Activated T-cell treated with anti-CD3 and anti-CD28 coated beads for 4 hours (primary cell): ENCODE measurements at regions not wholly inside any gene's neighbourhood (a gene's known extent, or its start where the extent isn't known, plus 50 kb on each side); places are given as distances from the start of the nearest gene placed in this dataset.
"Not testable (repeated sequence)": the region's sequence is repeated elsewhere in the genome, so short reads cannot be mapped to it uniquely, and the experiment has no call there.

ENCODE experiments used
- DNase-seq: peaks from one replicate; pipeline ENCODE4 v3.0.0-alpha.2; 2020

DNA sequence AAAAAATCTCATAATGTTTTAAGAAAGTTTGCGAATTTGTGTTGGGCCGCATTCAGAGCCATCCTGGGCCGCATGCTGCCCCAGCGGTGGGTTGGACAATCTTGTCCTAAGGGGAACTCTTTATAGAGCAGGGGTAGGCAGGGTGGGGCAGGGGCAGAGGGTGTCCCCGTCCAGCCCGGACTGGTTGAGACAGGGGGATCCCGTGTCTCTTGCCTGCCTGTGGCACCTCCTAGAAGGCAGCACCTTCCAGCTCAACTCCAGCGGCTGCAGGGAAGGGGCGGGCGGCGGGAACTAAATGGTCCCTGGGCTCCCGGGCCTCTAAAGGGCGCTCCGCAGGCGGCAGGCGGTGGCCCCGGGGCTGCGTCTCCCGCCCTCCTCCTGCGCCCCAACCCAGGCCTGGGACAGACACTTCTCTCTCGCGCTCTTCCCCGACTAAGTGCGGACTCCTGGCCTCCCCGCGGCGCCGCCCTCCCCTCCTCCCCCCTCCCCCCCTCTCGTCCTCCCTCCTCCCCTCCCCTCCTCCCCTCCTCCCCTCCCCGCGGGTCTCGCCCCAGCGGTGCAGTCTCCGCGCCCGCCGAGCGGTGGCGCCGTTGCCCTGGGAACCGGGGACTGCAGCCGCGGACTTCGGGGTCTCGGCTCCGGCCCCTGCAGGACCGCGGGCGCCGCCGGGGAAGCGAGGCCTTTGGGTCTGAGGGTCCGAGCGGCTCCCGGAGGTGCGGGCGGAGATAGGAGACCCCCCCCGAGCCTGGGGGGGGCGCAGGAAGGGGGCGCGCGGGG, 132.6 kb downstream of the MRPL36 start:
- DNase-seq: peak; percentile 27

DNA sequence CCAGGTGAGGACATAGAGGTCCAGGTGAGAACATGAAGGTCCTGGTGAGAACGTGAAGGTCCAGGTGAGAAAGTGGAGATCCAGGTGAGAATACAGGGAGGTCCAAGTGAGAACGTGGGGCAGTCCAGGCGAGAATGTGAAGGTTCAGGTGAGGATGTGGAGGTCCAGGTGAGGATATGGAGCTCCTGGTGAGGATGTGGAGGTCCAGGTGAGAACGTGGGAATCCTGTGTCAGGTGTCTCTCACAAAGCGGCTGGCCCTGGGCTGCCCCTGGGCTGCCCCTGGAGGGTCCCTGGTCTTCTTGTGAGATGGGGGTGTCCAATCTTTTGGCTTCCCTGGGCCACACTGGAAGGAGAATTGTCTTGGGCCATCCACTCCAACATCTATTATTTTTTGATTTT, 133.4 kb downstream of the MRPL36 start:
- DNase-seq: no peak

DNA sequence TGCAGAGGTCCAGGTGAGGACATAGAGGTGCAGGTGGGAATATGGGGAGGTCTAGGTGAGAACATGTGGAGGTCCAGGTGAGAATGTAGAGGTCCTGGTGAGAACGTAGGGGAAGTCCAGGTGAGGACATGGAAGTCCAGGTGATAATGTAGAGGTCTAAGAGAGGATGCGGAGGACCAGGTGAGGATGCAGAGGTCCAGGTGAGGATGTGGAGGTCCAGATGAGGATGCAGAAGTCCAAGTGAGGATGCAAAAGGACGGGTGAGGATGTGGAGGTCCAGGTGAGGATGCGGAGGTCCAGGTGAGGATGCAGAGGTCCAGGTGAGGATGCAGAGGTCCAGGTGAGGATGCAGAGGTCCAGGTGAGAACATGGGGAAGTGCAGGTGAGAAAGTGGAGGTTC, 133.8 kb downstream of the MRPL36 start:
- no peak for DNase-seq

DNA sequence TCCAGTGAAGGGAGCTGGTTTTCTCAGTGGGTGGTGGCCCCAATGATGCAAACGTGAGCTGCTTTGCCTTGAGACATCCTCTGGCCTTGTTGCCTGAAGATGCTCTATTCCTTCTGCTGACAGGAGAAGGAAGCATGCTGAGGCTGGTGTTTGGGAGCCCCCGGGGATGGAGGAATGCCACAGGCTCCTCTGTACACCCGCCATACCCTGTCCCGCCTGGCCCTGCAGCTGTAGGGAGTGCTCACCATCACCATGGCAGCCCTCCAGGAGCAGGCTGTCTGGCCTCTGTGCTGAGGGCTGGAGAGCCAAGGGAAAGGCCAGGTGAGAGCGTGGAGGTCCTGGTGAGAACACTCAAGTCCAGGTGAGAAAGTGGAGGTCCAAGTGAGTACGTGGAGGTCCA, 134.4 kb downstream of the MRPL36 start:
- DNase-seq: no peak

DNA sequence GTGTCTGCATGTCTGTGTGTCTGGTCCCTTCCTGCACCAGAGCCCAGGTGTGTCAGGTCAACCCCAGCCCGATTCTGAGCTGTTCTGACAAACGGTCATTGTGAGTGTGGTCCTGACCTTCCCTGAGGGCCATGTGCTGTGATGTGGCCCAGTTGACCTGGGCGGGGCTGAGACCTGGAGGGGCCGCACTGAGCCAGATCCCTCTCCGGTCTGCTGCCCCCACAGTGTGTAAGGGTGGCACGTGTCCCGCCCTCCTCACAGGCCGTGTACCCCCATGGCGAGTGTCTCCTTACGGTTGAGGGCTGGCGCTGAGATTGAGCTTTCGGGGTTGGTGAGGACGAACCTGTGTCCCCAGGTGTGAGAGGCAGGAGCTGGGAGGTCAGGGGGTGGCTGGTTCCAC, 136.5 kb downstream of the MRPL36 start:
- no peak for DNase-seq

DNA sequence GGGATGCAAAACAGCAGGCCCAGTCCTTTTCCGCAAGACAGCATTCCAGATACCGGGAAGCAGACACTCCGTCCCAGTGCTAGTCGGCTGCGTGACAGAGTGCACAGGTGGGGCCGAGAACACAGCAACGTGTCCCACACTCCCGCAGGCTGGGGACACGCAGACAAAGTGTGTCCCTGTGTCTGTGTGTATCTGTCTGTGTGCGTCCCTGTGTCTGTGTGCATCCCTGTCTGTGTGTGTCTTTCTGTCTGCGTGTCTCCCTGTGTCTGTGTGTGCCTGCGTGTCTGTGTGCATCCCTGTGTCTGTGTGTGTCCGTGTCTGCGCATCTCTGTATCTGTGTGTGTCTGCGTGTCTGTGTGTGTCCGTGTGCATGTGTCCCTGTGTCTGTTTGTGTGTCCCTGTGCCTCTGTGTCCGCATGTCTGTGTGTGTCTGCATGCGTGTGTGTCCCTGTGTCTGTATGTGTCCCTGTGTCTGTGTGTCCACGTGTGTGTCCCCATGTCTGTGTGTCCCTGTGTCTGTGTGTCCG, 137.0 kb downstream of the MRPL36 start:
- no peak for DNase-seq

DNA sequence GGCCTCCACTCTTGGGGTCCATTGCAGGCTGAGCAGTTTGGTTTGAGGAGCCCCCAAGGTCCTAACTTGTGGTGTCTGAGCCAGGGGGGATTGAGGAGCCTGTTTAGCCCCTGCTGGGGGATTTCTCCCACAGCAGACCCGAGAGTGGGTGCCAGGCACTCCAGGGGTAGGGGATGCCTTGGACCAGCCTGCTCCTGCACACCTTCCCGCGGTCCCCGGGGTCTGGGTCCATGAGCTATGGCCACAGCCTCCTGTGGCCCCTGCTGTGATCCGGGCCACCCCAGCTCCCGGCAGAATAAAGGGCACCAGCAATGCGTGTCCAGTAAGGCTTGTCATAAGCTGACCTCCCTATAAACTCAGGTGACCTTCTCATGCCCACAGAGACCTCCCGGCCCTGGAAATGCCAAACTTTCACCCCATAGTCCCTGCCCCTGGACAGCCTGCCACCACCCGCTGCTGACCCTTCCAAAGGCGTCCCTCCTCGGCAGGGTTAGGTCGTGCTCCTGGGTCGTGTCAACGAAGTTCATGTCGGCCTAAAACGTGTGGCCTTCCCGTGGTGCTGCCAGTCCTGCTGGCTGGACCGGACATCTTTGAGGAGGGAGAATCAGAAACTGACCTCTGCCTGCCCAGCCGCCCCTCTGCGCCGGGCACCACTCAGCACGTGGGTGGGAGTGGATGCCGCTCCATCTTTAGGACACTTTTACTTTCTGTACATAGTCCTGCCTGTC, 137.6 kb downstream of the MRPL36 start:
- DNase-seq: no peak

DNA sequence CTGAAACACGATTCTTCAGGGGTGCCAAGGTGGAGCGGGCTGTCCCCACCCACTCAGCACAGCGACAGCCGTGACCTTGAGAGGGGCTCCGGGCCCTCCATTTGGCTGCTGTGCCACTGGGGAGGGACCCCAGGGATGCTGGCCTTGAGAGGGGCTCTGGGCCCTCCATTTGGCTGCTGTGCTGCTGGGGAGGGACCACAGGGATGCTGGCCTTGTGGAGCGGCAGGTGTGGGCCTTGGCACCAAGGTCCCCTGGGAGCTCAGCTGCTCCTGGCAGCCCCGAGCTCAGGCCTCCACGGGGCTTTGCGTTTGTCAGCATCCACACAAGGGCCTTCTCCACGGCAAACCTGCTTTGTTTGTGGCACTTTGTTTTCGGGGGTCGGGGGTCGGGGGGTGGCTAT, 137.6 kb upstream of the LPCAT1 start:
- DNase-seq: no peak

DNA sequence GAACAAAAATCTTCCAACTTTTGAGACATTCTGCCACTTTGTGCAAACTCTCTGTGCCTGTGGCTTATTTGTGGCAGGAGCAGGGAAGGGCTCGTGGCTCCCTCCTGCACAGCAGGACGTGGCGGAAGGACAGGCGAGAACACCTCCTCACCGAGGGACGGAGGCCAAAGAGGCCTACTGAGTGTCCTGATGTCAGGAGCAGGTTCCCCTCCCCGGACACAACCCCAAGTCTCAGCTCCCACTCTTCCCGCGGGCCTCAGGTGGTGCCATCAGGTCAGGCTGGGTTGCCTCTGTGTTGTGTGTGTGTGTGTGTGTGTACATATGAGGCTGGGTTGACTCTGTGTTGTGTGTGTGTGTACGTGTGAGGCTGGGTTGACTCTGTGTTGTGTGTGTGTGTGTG, 136.8 kb upstream of the LPCAT1 start:
- no peak for DNase-seq

DNA sequence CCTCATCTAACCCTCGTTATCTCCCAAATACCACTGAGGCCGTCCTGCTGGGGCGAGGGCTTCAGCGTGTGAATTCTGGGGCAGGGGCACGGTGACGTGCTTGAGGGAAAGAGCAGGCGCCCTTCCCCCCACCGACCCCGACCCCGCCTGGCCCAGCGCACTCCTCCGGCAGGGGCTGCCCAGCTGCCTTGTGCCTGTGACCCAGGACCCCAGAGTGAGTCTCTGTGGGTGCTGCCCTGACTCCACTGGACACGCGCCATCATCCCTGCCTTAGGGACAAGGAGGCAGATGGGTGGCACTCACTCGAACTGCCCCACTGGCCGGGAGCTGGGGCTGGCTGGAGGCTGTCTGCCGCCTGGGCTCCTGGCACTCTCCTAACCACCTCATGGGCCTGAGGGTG, 136.2 kb upstream of the LPCAT1 start:
- no peak for DNase-seq

DNA sequence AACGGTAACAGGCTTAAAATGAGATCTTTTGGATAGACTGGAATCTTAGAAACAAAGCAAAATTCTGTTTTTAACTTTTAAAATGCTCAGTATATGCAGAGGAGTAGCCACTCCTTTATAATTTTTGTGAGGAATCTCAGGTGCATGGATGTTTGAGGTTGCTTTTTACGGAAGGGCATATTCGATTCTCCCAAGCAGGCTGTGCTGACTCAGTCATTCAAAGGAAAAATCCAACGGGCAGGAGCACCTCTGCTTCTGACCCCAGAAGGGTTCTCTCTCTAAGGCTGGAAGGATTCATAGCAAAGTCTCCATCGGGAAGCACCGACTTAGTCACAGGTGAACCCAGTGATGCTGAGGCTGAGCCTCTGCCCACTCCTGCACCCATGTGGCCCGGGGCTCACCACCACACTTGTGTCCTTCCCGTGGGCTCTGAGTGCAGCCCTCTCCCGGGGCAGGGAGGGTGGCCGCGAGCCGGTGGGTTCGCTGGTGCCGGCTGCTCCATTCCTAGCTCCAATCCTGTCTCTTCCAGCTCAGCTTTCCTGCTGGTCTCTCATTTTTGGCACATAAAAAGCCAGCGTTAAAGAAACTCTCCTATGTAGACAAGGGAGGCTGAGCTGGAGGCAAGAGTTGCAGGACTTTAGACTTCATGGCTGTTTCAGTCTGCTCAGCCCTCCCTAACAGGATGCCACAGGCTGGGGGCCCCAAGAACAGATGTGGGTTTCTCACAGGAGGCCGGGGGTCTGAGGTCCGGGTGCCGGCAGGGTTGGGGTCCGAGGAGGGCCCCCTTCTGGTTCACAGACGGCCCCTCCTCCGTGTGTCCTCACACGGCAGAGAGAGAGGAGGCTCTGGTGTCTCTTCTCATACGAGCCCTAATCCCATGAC, 135.6 kb upstream of the LPCAT1 start:
- DNase-seq: no peak

DNA sequence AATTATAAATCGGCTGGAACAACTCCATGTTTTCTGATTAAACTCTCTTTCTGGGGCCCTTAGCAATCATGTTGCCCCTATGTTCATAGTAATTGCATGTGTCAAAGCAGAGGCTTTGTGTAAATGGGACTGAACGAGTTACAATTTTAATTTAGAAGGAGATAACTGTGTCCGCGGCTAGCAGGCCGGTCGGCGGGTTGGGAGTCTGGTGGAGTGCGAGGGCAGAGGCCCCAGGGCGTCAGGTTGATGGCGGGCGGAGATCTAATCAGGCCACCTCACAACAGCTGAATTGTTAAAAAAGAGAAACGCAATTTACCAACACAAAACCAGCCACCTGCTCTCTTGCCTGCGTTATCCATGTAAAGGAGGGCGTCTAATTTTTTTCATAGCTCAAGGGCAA, 134.9 kb upstream of the LPCAT1 start:
- DNase-seq: no peak

DNA sequence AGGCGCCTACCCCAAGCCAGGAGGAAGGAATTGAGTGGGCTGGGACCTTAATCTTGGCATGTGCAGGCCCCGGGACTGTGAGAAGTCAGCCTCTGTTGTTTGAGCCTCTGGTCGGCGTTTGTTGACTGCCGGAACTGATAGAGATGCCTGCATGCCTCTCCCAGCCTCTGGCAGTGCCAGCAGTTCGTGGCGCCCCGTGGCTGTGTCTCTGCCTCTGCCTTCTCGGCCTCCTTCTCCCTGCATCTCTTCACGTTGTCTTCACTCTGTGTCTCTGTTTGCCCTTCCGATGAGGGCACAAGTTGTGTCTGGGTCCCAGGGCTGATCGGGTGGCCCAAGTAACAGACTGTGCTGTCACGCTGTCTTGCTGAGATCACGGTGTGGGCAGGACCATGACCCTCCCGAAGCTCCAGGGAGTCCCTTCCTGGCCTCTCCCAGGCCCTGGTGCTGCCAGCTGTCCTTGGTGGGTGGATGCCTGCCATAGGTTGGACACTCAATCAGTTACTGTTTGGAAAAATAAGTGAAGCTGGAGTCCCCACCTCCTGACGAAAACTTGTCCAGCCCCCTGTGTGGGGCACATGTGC, 133.5 kb upstream of the LPCAT1 start:
- no peak for DNase-seq

DNA sequence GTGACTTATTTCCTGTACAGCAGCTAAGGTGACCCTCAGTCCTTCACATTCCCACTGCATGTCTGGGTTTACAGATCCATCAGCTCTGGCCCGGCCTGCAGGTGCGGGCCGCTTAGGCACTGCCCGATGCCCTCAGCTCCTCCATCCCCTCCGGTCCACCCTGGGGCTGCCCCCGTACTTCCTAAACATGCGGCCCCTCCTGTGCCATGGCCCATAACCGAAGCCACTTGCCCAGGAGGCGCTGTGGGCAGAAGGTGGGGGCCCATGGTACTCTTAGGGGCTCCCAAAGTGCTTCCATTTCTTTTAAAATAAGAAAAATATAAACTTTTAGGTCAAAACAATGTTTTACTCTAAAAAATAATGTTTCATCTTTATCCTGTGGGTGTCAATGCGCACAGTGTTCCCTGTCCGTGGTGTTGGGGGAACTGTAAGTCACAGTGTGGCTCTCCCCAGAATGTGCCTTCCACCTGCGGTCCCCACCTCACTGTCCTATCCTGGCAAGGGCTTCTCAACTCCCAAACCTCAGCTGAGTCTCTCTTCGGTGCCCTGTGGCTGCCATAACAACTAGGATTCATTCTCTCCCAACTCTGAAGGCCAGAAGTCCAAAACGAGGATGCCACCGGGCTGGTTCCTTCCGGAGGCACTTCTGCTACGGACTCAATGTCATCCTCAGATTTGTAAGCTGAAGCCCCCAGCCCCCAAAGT, 132.7 kb upstream of the LPCAT1 start:
- DNase-seq: no peak

DNA sequence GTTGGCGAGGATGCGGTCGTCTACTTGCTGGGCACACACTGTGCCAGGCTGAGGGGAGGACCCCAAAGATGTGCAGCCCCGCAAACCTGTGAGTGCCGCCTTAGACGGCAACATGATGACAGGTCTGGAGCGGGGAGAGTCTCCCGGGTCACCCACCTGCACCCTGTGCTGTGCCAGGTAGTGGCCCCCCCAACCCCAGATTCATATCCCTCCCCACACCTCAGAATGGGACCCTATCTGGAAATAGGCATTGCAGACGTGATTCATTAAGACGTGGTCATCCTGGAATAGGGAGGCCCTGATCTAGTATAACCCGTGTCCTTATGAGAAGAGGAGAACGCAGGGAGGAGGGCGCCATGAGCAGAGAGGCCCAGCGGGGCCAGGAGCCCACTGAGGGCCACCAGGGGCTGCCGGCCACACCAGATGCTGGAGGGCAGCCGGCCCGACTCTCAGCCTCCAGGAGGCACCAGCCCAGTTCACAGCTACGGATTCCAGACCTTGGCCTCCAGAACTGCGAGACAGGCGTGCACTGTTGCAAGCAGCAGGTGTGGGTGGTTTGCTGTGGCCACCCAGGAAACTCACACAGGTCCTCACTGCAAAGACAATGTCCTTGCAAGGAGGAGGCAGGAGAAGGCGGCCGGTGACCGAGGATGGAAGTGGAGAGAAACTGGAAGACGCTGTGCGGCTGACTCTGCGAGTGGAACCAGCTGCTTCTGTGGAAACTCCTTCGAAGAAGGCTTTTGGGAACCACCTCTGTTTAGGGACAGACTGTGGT, 131.9 kb upstream of the LPCAT1 start:
- no peak for DNase-seq

DNA sequence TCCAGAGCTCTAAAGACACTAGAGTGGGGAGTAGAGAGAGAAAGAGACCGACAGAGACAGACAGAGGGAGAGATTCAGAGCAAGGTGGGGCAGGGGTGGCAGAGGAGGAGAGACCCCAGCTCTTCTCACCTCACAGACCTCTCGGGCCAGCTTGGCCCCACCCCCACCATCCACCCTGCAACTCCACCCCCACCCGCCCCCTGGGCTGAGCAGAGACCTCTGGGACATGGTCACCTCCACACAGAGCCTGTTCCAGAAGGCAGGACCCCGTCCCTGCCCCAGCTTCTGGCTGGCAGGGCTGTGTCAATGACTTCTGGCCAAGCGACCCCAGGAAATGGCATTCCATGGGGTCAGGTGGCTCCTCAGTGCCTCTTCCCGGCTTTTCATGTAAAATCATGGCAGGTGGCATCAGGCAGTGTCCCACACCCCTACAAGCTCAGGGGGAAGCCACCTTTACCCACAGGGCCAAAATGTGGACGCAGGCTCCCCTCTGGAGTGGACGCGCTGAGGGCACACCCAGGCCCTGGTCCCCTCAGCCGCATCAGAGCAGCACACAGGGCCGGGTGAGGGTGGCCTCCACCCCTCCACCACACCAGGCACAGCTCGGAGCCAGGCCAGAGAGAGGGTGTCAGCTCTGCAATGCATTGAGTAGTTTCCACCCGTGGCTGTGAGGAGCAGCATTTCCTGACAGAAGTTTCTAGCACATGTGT, 131.2 kb upstream of the LPCAT1 start:
- DNase-seq: no peak

DNA sequence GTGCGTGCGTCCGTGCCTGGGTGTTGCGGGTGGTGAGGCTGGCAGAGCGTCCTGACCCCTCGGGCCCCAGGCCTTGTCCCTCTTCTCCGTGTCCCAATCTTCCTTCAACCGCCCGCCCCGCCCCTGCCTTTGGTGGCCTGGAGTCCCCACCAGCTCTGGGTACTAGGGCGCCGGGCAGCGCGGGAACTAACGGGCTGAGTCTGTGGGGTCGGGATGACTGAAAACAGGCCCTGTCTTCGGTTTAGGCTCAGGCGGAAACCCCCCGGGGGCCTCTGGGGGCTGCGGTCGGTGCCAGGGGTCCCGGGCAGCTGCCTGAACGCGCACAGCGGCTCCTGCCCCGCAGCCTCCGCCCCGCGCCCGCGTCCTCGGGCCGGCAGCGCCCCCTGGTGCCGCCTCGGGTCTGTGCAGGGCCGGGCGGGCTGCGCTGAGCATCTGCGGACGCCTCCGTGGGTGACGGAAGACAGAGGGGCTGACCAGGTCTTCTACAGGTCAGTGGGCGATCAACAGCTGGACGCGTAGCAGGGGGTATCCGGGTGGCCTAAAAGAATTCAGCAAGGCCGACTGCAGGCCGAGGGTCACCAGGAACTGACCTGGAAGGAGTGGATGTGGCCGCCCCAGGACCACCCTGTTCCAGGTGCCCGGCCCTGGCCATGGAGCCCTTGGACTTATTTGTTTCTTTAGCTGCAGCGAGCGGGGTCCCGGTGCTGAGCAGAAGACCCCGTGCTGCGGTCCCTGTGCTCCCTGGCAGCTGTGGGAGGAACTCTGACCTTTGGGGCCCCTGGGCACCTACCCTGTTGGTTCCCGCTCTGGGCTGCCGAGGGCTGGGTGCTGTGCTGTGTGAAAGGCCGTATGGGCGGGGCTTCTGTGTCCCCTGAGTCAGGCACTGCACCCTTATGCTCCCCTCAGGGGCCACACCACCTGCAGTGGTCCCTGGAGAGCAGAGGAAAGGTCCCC, 130.2 kb upstream of the LPCAT1 start:
- not testable (repeated sequence) for DNase-seq

DNA sequence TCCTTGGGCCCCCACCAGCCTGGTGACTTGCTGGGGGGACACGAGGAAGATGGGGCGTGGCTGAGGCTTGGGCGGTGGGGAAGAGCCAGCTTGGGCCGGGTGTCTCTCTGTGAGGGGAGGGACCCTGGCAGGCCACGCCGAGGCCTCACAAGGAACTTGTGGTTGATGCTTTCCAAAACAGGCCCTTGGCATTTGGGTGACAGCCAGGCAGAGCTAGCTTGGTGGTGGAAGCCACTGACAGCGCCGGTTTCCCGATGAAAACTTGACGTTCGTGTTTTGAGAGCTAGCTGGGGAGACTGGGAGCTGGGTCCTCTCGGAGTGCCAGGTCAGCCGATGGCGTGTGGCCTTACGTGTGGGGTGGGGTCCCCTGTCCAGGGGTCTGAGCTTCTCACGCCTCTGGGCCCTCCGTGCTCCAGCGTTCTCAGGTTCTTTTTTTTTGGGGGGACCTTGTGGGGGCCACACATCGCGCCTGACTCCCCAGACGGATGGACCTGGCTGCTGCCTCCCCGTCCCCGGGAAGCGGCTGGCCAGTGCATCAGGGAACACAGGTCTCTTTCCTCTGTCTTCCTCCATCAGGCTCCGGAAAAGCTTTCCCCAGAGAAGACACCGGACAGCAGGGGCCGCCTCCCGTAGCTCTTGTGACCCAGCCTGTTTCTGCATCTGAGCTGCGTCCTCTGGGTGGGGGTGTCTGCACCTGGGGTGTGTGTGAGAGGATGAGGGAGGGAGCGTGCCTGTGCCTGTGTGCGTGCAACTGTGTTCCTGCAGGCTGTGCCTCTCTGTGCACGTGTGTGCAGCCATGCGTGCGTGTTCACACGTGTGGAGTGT, 129.3 kb upstream of the LPCAT1 start:
- no peak for DNase-seq
